B cell (primary cell): ENCODE measurements at regions not wholly inside any gene's neighbourhood (a gene's known extent, or its start where the extent isn't known, plus 50 kb on each side); places are given as distances from the start of the nearest gene placed in this dataset.

Experiments
- CTCF ChIP-seq: fragments of 200-600 bp; IDR thresholded peaks from one replicate; pipeline ENCODE4 v1.8.0; 2022; ENCODE audit warnings: antibody characterized with exemption, mild to moderate bottlenecking
- EZH2 ChIP-seq: IDR thresholded peaks from 2 replicates; pipeline ENCODE4 v1.6.1; 2012; ENCODE audit warnings: borderline replicate concordance, low read depth, mild to moderate bottlenecking, moderate library complexity, low read length; ENCODE audit not compliant: insufficient read depth, poor library complexity, severe bottlenecking

GRCh38 chr2:242004902-242005230 is 135.3 kb downstream of the RTP5 start:
- TF ChIP-seq EZH2 (no peak), CTCF (no peak)
